SK-N-SH (cell line): ENCODE measurements at regions not wholly inside any gene's neighbourhood (a gene's known extent, or its start where the extent isn't known, plus 50 kb on each side); places are given as distances from the start of the nearest gene placed in this dataset.
"Not testable (repeated sequence)": the region's sequence is repeated elsewhere in the genome, so short reads cannot be mapped to it uniquely, and the experiment has no call there.

Experiments used
- CTCF ChIP-seq: fragments of 200-600 bp; sonication (generic); IDR thresholded peaks from 2 replicates; pipeline ENCODE4 v1.6.1; 2017; ENCODE audit warnings: antibody characterized with exemption, mild to moderate bottlenecking, moderate library complexity
- REST ChIP-seq: IDR thresholded peaks from 2 replicates; pipeline ENCODE4 v1.6.1; 2012; ENCODE audit warnings: mild to moderate bottlenecking, low read depth, low read length, moderate library complexity
- SMC3 ChIP-seq: IDR thresholded peaks from 2 replicates; pipeline ENCODE4 v1.6.1; 2012; ENCODE audit warnings: low read depth, low read length, improper control_type of control experiment

- TF ChIP-seq SMC3, CTCF, REST: not testable (repeated sequence)
Observed at GRCh38 chr10:65186668-65187067, 1665.5 kb downstream of the REEP3 start.
